ENCODE measurements at regions not wholly inside any gene's neighbourhood (a gene's known extent, or its start where the extent isn't known, plus 50 kb on each side); places are given as distances from the start of the nearest gene placed in this dataset.

DNA sequence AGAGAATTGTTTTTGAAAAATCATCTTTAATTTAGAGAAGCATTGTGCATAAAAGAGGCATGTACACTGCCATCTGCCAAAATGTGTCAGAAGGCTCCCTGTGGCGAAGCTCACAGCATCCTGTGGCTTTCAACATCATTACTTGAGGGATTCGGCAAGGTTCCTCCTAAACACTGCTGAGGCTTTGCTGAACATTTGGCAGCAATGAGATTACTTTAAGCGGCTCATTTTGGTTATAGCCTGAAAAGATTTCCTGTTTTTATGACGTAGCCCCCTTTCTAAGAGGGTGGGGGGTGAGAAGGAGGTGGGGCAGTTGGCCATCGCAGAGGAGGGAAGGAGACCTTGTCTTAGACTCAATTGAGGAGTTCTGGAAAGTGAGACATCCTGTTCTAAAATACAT lies 469.4 kb downstream of the RASEF start:
- no peak overlapping the region for H3K4me3 ChIP-seq
- H3K27me3 ChIP-seq = no peaks in the 10 kb centered on the region
- no peak for DNase-seq
- no peak for TF ChIP-seq POLR2AphosphoS5 (IDR thresholded peaks at IDR 0.05)
- WGBS, 2 donors = 41 to 82% methylated on average over 5 of the region's 5 CpGs
- H3K4me1 ChIP-seq = peaks cover 0 to 21% (median 14%) of the 10 kb centered on the region in 4 donors
- no peak overlapping the region for H3K27ac ChIP-seq
- intact Hi-C loops (cut with DNase I) = no loop called here
- H3K9me3 ChIP-seq = no peaks in the 10 kb centered on the region
- no peaks in the 10 kb centered on the region for H3K36me3 ChIP-seq

DNA sequence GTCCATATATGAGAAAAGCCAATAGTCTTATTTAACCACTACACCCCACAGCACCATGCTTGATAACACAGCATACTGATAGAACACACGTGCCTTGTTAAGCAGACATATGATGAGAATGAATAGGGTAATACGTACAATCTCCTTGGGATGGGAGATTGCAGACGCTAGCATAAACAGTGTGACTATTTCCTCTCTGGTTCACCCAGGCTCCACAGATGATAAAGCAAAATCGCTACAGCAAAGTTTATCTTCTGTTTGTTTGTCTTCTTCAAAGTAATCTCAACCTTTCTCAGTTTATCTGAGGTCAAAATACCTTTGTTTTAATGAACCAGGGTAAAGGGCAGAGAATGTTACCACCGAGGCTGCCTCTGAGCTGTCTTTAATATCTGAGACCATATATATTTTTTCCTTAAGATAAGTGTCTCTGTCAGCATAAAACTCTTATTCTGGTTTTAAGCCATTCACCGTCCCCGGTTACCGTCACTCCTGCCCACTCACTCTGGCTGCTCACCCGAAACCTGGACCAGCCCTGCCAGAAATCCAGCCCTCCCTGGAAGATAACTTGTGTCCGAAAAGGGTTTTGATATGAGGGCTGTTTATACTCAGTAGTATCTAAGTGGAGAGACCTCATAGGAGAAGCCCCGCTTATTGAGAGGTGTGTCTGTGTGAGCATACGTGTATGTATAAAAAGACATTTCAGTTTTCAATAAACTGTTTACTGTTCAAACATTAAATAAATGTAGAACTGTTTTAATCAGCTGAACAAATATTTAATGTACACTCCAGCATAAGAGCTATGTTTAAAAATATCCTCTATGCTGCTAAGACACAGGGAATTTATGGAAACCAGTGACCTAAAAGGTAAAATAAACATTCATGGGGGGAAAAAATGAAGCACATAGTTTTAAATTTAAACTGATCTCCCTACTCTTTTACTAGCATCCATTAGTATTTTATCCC lies 465.4 kb downstream of the RASEF start:
- Histone ChIP-seq H3K27me3 (no peaks in the 10 kb centered on the region), H3K27ac (no peak overlapping the region), H3K9me3 (no peaks in the 10 kb centered on the region), H3K36me3 (no peaks in the 10 kb centered on the region), H3K4me3 (no peak overlapping the region), H3K4me1 (peaks cover 0 to 52% (median 34%) of the 10 kb centered on the region in 4 donors)
- intact Hi-C loops (cut with DNase I) = no loop called here
- TF ChIP-seq EP300 (IDR thresholded peaks at IDR 0.05) = no peak
- no peak for TF ChIP-seq POLR2A (IDR thresholded peaks at IDR 0.05)
- TF ChIP-seq, protein P1, sequence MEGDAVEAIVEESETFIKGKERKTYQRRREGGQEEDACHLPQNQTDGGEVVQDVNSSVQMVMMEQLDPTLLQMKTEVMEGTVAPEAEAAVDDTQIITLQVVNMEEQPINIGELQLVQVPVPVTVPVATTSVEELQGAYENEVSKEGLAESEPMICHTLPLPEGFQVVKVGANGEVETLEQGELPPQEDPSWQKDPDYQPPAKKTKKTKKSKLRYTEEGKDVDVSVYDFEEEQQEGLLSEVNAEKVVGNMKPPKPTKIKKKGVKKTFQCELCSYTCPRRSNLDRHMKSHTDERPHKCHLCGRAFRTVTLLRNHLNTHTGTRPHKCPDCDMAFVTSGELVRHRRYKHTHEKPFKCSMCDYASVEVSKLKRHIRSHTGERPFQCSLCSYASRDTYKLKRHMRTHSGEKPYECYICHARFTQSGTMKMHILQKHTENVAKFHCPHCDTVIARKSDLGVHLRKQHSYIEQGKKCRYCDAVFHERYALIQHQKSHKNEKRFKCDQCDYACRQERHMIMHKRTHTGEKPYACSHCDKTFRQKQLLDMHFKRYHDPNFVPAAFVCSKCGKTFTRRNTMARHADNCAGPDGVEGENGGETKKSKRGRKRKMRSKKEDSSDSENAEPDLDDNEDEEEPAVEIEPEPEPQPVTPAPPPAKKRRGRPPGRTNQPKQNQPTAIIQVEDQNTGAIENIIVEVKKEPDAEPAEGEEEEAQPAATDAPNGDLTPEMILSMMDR (IDR thresholded peaks at IDR 0.05) = no peak
- no peak for TF ChIP-seq POLR2AphosphoS5 (IDR thresholded peaks at IDR 0.05)
- DNase-seq = no peak
- 12 to 63% methylated on average over 12 of the region's 12 CpGs for WGBS, 2 donors

DNA sequence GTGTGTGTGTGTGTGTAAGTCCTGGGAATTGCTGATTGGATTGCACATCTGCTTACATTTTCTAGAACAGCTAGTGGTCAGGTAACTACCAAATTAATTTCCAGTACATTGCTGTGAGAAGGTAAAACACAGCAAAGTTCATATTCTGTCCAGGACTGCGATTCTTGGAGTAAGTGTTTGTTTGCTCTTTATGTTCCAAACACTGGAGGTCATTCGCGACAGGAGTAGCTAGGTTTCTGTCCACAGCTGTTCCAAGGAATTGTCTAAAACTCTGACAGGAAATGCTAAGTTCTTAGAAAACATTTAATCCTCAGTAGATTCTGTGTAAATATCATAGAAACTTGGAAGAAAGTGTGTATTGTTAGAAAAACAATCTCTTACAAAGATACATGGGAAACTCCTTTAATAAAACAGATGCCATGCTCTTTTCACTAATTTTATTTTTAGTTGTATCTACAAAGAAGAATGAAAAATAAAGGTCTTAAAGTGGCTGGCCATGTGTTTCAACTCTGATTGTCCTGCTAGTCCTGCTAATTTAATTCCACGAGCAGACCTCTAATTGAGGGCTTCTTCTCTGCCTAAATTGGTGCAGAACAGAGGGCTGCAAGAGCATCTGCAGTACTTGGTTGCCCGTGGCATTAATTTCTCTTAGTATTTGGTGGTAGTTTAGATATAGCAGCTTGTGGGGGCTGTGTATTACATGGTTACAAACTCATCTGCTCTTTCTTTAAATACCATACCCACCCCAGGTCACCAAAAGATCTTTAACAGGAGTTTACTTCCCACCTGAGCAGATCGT lies 464.5 kb downstream of the RASEF start:
- intact Hi-C loops (cut with DNase I) = no loop called here
- Histone ChIP-seq H3K27me3 (no peaks in the 10 kb centered on the region), H3K4me1 (peaks cover 0 to 52% (median 34%) of the 10 kb centered on the region in 4 donors), H3K36me3 (no peaks in the 10 kb centered on the region), H3K4me3 (no peak overlapping the region), H3K27ac (no peak overlapping the region), H3K9me3 (no peaks in the 10 kb centered on the region)
- TF ChIP-seq EP300 (IDR thresholded peaks at IDR 0.05) (no peak), POLR2AphosphoS5 (IDR thresholded peaks at IDR 0.05) (no peak), POLR2A (IDR thresholded peaks at IDR 0.05) (no peak)
- TF ChIP-seq, protein P1 (IDR thresholded peaks at IDR 0.05) = no peak
- WGBS, 2 donors = 47 to 63% methylated on average over 6 of the region's 6 CpGs
- DNase-seq = no peak

DNA sequence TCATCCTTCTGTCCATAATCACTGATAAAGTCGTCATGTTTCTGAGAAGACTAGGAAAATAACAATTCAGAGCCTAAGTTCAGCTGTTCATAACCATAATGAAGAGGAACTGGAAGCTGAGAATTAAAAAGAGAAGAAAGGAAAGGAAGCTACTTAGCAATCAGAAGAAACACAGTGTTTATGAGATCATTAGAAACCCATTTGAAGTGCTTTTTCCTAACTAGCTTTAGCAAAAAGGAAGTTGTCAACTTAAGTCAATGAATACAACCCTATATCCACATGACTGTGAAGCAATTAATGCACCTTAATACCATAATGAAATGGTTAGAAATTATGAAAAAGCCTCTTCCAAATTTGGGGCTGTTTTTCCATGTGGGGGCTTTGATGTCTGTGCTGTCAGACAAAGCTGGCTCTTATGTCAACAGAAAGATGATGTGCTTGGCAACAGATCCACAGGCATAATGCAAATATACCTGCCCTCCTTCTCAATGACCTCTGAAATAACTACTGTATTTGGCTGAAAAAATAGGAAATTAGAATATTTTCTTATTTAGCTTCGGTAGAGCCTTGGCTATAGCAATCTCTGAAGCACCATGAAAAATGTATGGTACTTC lies 463.5 kb downstream of the RASEF start:
- H3K27ac ChIP-seq = no peak overlapping the region
- H3K9me3 ChIP-seq = no peaks in the 10 kb centered on the region
- no peaks in the 10 kb centered on the region for H3K27me3 ChIP-seq
- DNase-seq = no peak
- intact Hi-C loops (cut with DNase I) = no loop called here
- no peak overlapping the region for H3K4me3 ChIP-seq
- 75 to 77% methylated on average over 2 of the region's 2 CpGs for WGBS, 2 donors
- TF ChIP-seq POLR2A (IDR thresholded peaks at IDR 0.05) (no peak), EP300 (IDR thresholded peaks at IDR 0.05) (no peak), POLR2AphosphoS5 (IDR thresholded peaks at IDR 0.05) (no peak)
- TF ChIP-seq, protein P1 (IDR thresholded peaks at IDR 0.05) = no peak
- no peaks in the 10 kb centered on the region for H3K36me3 ChIP-seq
- H3K4me1 ChIP-seq = peaks cover 0 to 52% (median 34%) of the 10 kb centered on the region in 4 donors
